Dermis microvascular lymphatic vessel endothelial cell (primary cell): ENCODE measurements at regions not wholly inside any gene's neighbourhood (a gene's known extent, or its start where the extent isn't known, plus 50 kb on each side); places are given as distances from the start of the nearest gene placed in this dataset.

Source experiments
- DNase-seq, 2 donors: peaks; one replicate each; pipeline versions ENCODE4 v3.0.0 to v3.0.0-alpha.2; 2010; ENCODE audit warnings: low read depth in 2 of 2

DNA sequence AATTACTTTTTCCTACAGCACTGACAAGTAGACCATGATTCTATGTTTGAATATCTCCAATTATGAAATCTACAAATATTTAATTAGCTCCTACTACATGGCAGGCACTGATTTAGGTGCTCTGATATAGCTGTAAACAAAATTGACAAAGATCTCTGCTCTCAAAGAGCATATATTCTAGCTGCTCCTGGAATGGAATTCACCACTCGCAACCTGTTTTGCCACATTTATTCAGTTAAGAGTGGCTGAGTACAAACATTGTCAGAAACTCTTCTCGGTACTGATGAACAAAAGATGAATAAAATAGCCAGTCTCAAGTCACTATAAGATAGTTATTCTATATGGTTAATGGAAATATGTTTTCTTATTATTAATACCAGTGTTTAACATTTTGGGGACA is 114.2 kb upstream of the PDE4D start:
- no peak for DNase-seq

DNA sequence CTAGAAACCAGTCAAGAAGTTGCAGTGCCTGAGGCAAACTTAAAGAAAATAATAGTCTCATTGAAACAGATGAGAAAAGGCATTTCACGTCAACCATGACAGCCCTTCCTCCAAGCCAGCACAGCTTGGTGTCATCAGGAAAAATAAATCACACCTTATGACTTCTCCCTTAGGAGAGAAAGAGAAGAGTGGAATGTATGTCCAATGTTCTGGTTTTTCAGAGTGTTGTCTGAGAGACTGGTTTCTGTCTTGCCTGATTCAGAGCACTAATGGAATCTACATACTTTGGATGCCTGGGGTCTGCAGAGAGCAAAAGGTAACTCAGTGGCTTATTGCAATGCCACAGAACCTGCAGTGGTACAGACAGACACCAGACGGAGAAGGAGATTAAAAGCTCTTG is 105.5 kb upstream of the PDE4D start:
- no peak for DNase-seq

DNA sequence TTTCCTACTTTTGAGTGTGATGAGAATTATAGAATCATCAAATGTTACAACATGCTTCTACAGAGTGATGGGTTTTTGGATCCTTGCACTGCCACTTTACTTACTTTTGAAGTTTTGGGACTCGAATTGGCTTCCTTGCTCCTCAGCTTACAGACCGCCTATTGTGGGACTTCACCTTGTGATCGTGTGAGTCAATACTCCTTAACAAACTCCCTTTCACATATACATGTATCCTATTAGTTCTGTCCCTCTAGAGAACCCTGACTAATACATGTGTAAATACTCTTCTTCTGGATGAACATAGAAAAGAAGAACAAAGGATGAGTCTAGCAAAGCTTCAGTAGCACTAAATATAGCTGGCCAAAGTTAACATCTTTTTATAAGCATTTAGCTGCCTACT is 98.7 kb upstream of the PDE4D start:
- no peak for DNase-seq

DNA sequence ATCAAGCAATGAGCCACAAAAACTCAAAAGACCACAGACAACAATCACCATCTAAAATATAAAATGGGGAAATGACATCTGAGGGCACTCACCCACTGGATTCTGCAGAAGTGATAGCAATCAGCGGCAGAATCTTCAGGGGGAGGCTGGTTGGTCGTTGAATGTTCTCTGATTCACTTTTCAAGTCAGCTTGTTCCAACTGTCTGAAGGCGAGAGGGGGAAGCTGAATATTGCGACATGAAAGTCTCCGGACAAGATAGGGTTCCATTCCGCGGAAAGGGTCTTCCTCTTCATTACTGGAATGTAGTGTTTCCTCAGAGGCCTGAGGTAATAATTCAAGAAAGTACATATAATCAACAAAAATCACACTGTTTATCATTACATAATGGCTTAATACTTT is 94.9 kb upstream of the PDE4D start:
- DNase-seq, result no peak

DNA sequence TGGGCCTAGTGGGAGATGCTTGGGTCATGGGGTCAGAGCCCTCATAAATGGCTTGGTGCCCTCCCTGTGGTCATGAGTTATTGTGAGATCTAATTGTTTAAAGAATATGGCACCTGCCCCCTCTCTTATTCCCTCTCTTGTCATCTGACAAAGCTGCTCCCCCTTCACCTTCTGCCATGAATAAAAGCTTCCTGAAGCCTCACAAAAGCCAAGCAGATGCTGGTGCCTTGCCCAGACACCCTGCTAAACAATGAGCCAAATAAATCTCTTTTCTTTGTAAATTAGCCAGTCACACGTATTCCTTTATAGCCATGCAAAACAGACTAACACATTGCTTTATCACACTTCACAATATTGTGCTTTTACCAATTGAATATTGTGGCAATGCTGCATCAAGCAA is 82.8 kb upstream of the PDE4D start:
- no peak for DNase-seq

DNA sequence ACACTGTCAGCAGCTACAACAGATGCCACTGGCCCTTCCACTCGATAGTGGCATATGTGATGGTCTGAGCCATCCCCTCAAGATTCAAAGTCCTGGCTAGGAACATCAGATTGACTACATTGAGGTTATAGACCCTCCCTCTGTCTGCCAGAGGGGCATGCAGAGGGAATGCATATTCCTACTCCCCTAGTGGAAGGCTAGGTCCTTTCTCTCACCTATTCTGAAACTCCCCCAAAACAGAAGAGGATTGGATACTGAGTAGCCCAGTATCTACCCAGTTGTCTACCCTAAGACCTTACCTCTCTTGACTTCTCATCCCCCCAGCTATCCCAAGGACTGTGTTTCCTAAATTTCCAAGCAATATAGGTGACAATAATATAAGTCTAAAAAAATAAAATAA is 78.5 kb upstream of the PDE4D start:
- DNase-seq, result no peak

DNA sequence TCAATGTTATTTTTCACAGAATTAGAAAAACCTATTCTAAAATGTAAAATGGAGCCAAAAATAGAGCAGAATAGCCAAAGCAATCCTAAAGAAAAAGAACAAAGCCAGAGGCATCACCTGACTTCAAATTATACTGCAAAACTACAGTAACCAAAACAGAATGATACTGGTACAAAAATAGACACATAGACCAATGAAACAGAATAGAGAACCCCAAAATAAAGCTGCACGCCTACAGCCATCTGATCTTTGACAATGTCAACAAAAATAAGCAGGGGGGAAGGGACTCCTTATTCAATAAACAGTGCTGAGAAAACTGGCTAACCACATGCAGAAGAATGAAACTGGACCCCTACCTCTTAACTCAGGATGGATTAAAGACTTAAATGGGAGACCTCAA is 65.8 kb upstream of the PDE4D start:
- DNase-seq, result no peak

DNA sequence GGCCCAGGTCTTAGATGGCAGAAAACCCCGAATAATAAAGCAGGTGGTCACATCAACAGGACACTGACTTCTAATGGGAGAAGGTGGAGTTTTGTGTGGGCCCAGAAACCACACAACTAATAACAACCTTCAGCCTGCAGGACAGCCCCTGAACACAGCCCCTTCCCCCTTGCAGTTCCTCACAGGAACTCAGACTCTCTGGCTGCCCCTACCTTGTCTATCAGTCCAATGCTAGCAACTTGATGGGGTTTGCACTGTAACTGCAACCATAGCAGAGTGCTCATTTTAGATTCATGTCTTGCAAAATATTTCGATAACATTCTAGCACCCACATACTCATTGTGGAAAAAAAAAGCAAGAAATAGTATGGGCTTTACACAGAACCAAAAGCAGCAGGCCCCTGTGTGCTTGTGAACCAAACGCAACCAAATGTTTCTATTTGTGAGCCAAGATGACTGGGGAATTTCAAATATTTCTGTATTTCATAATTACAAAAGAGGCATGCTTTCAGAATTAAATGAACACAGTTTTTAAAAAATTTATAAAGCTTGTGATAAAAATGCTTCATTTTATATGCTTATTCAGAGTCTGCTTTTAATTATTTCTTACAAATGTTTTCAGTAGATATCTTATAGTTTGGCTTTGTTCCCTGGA is 62.7 kb upstream of the PDE4D start:
- DNase-seq, result no peak

DNA sequence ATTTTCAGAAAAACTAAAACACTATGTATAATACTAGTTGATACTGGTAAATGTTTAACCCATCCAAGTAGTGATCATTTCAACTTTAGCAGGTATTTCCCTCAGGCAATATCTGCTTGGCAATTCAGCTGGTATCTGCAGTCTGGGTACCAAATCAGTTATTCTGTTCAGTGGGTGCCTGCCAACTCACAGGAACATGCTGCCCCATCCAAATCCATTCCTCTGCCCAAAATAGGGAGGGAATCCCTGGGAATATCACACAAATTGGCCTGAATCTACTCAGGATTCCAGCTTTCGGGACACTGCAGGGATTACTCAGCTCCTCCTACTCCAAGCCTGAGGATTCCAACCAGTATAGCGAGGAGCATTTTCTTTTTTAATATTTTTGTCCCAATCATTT is 61.7 kb upstream of the PDE4D start:
- no peak for DNase-seq

DNA sequence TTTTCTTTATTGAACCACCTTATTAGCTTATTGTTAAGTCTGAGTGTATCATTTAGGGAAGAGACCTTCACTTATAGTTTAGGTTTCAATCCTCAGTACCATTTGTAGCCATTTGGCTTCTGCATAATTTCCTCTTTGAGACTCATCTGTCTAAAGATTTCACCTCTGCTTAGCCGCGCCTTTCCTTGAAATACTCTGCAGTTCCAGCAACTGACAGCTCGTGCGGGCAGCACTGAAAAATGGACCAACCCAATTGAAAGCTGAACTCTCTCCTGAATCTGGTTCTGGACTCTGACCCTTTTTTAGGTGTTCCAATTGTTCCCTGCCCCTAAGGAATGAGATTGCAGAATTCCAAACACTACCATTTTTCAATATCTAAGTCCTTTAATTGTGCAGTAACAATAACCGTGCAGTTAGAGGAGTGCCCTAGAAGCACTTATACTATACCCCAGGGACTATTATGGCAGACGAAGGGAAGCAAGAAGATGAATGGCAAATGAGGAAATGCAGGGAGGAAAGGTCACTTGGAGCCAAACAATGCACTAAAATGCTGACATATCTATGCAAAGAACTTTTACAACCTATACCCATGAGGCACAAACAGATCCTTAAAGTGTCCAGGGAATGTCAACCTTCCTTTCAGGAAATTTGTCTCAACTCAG is 50.1 kb upstream of the PDE4D start:
- no peak for DNase-seq
